Endothelial cell of umbilical vein (primary cell): ENCODE measurements at regions not wholly inside any gene's neighbourhood (a gene's known extent, or its start where the extent isn't known, plus 50 kb on each side); places are given as distances from the start of the nearest gene placed in this dataset.

Experiments
- BruUV-seq: library from RNA; stranded (reverse); fragments of 400-500 nt; replicated peaks from 2 replicates; lab custom pipeline; 2021; lab: Mats Ljungman, UMichigan
- CTCF ChIA-PET: fragments of 300-600, 350-600 bp; sonication (Branson Sonifier 250); formaldehyde crosslinking; loops from one replicate; lab custom pipeline; 2021; ENCODE audit warnings: antibody characterized with exemption, inconsistent platforms; lab: Charles Lee
- POLR2A ChIA-PET: fragments of 300-600, 350-600 bp; sonication (Branson Sonifier 250); formaldehyde crosslinking; loops from one replicate; lab custom pipeline; 2021; ENCODE audit warnings: antibody characterized with exemption, inconsistent platforms; lab: Charles Lee
- DNase-seq: peaks from one replicate; pipeline ENCODE4 v3.0.0-alpha.2; 2011; ENCODE audit warnings: low read depth, low spot score
- FAIRE-seq: peaks from 2 replicates; lab custom pipeline; 2011; peaks lifted over from hg19 to GRCh38; lab: Jason Lieb, UNC
- H2AFZ ChIP-seq: 2 replicates; pipeline ENCODE4 v1.6.0; 2012; ENCODE audit warnings: low read depth, low read length, control low read depth, inconsistent platforms
- H3K27ac ChIP-seq: 2 replicates; pipeline ENCODE4 v1.5.1; 2011; ENCODE audit warnings: low read depth, mild to moderate bottlenecking, control low read depth, low read length, moderate library complexity; ENCODE audit not compliant: insufficient read depth
- H3K27me3 ChIP-seq, 2 experiments: 2 replicates each; pipeline versions ENCODE4 v1.6.0 to v1.6.1; 2011; ENCODE audit warnings: low read length in 2 of 2, mixed read lengths in 1 of 2; ENCODE audit not compliant: control insufficient read depth in 2 of 2, insufficient read depth in 2 of 2
- H3K36me3 ChIP-seq, 2 experiments: 2 replicates in 1 of 2; 3 replicates in 1 of 2; pipeline ENCODE4 v1.5.1; 2011; ENCODE audit warnings: low read length in 2 of 2, mild to moderate bottlenecking in 1 of 2, moderate library complexity in 1 of 2; ENCODE audit not compliant: control insufficient read depth in 2 of 2, insufficient read depth in 2 of 2; ENCODE audit errors: extremely low read depth in 1 of 2
- H3K4me1 ChIP-seq: 3 replicates; pipeline ENCODE4 v1.5.1; 2011; ENCODE audit warnings: mild to moderate bottlenecking, low read length; ENCODE audit not compliant: control insufficient read depth, insufficient read depth; ENCODE audit errors: extremely low read depth
- H3K4me2 ChIP-seq: 2 replicates; pipeline ENCODE4 v1.6.1; 2011; ENCODE audit warnings: low read length, control low read depth, mixed read lengths; ENCODE audit not compliant: insufficient read depth
- H3K4me3 ChIP-seq, 3 experiments: fragments of 200-600 bp in 1 of 3; sonication (generic), shearing (Covaris generic) in 1 of 3; replicated peaks in 1 of 3; 2 replicates each; pipeline ENCODE4 v1.5.1; 2011 to 2016; ENCODE audit warnings: control low read depth in 3 of 3, low read length in 3 of 3, mild to moderate bottlenecking in 2 of 3, inconsistent platforms in 1 of 3, low read depth in 1 of 3, moderate library complexity in 1 of 3; ENCODE audit not compliant: insufficient read depth in 1 of 3
- H3K79me2 ChIP-seq: 2 replicates; pipeline ENCODE4 v1.6.0; 2012; ENCODE audit warnings: low read length, inconsistent platforms; ENCODE audit not compliant: control insufficient read depth, insufficient read depth
- H3K9ac ChIP-seq: replicated peaks from 2 replicates; pipeline ENCODE3; 2011; ENCODE audit warnings: low read length, control low read depth; ENCODE audit not compliant: insufficient read depth; ENCODE audit errors: extremely low read depth
- H3K9me1 ChIP-seq: replicated peaks from 3 replicates; pipeline ENCODE4 v1.6.0; 2011; ENCODE audit warnings: mild to moderate bottlenecking, low read length; ENCODE audit not compliant: control insufficient read depth, insufficient read depth; ENCODE audit errors: extremely low read depth
- H3K9me3 ChIP-seq: replicated peaks from 2 replicates; pipeline ENCODE4 v1.5.1; 2012; ENCODE audit warnings: low read length, inconsistent platforms; ENCODE audit not compliant: control insufficient read depth, insufficient read depth
- H4K20me1 ChIP-seq: replicated peaks from 2 replicates; pipeline ENCODE3; 2011; ENCODE audit warnings: mild to moderate bottlenecking, low read length; ENCODE audit not compliant: control insufficient read depth, insufficient read depth; ENCODE audit errors: extremely low read depth
- EZH2 ChIP-seq: IDR thresholded peaks from 2 replicates; pipeline ENCODE4 v1.6.1; 2012; ENCODE audit warnings: borderline replicate concordance, low read depth, mild to moderate bottlenecking, moderate library complexity, low read length, inconsistent platforms; ENCODE audit not compliant: severe bottlenecking
- FOS ChIP-seq: IDR thresholded peaks from 2 replicates; pipeline ENCODE4 v1.6.1; 2011; ENCODE audit warnings: mild to moderate bottlenecking, low read length, moderate library complexity, borderline replicate concordance; ENCODE audit not compliant: insufficient read depth
- GATA2 ChIP-seq: IDR thresholded peaks from 2 replicates; pipeline ENCODE4 v1.7.0; 2011; ENCODE audit warnings: low read depth, mild to moderate bottlenecking, moderate library complexity, mixed read lengths, low read length; ENCODE audit not compliant: insufficient read length, insufficient read depth
- JUN ChIP-seq: IDR thresholded peaks from 2 replicates; pipeline ENCODE4 v1.6.1; 2011; ENCODE audit warnings: borderline replicate concordance, low read depth; ENCODE audit not compliant: insufficient read length, insufficient read depth
- MYC ChIP-seq: IDR thresholded peaks from one replicate; pipeline ENCODE4 v1.6.1; 2011; ENCODE audit warnings: mild to moderate bottlenecking, low read depth, low read length
- POLR2A ChIP-seq: IDR thresholded peaks from 2 replicates; pipeline ENCODE4 v1.6.1; 2012; ENCODE audit warnings: low read depth, mild to moderate bottlenecking, control low read depth, low read length
- POLR2AphosphoS5 ChIP-seq: IDR thresholded peaks from 2 replicates; pipeline ENCODE4 v1.6.1; 2012; ENCODE audit warnings: low read depth, mild to moderate bottlenecking, control low read depth, low read length, moderate library complexity; ENCODE audit not compliant: insufficient read depth
- dilution Hi-C: fragments of 300-500 bp; cut with MboI; formaldehyde crosslinking; loops from one replicate; pipeline ENCODE4 v1.15.0; 2019; ENCODE audit warnings: low sequenced_read_pairs; ENCODE audit not compliant: extremely low pct_ligation_motif_present
- intact Hi-C: fragments of 100-400 bp; cut with micrococcal nuclease; formaldehyde crosslinking; loops from one replicate; pipeline ENCODE4 v1.10.0; 2022
- TF ChIP-seq, protein P1 (sequence below): IDR thresholded peaks from 2 replicates; pipeline ENCODE4 v1.6.1; 2011; ENCODE audit not compliant: insufficient read depth, insufficient read length
- TF ChIP-seq, protein P2 (sequence below), 2 donors: IDR thresholded peaks; 1 replicate in 1 of 2; 2 replicates in 1 of 2; pipeline ENCODE4 v1.5.1; 2011; ENCODE audit warnings: low read length in 2 of 2, mild to moderate bottlenecking in 2 of 2, moderate library complexity in 2 of 2, control low read depth in 1 of 2, inconsistent platforms in 1 of 2, low read depth in 1 of 2; ENCODE audit not compliant: insufficient read depth in 1 of 2; ENCODE audit errors: extremely low read depth in 1 of 2

DNA sequence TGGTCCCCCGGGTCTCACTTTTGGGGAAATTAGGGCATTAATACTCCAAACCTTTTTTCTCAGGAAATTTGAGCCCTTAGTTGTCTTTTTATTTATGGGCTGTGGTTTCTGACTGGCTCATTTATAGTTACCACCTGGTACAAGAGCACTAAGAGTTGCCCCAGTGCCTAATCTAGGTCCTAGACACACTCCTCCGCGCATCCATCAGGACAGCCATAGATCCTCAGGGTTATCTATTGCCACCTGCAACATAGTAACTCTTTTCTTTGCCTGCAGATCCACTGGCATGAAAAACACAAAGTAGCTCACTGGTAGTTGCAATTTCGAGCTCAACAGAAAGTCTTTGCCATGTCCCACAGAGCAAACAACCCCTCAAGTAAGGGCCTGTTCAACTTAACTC lies 576.4 kb upstream of the ROBO2 start:
- Histone ChIP-seq H4K20me1 (no peaks in the 10 kb centered on the region), H3K4me1 (no peaks in the 10 kb centered on the region), H2AFZ (no peak overlapping the region), H3K4me2 (no peak overlapping the region), H3K4me3 (no peak overlapping the region), H3K27ac (no peak overlapping the region), H3K9me3 (peaks cover 6% of the 10 kb centered on the region), H3K79me2 (no peaks in the 10 kb centered on the region), H3K36me3 (no peaks in the 10 kb centered on the region), H3K9ac (no peak overlapping the region), H3K27me3 (no peaks in the 10 kb centered on the region), H3K9me1 (no peaks in the 10 kb centered on the region)
- CTCF ChIA-PET: no interaction called here
- FAIRE-seq (no peak), DNase-seq (no peak)
- dilution Hi-C loops: no loop called here
- POLR2A ChIA-PET: no interaction called here
- BruUV-seq: no TSS peak
- TF ChIP-seq FOS: no peak
- TF ChIP-seq, protein P1, sequence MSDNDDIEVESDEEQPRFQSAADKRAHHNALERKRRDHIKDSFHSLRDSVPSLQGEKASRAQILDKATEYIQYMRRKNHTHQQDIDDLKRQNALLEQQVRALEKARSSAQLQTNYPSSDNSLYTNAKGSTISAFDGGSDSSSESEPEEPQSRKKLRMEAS: no peak
- TF ChIP-seq POLR2AphosphoS5: no peak
- no peak for TF ChIP-seq EZH2
- no peak for TF ChIP-seq GATA2
- no peak for TF ChIP-seq MYC
- intact Hi-C loops: no loop called here

DNA sequence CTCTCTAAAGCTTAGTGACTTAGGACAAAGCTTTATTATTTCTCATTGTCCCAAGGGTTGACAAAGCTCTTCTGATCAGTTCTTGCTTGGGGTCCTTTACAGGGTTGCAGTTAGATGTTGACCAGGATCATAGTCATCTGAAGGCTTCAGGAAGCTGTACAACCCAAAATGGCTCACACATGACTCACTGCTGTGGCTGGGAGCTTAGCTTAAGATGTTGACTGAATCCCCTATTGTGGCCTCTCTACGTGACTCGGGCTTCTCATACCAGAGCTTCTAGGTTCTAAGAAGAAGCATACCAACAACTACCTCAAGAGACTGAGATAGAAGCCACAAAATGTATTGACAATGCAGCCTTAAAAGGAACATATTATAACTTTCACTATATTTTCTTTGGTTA lies 569.6 kb upstream of the ROBO2 start:
- FAIRE-seq: no peak
- BruUV-seq: no TSS peak
- dilution Hi-C loops: no loop called here

More for the DNA sequence above, 569.6 kb upstream of the ROBO2 start:
- intact Hi-C loops: no loop called here
- Histone ChIP-seq H4K20me1 (no peaks in the 10 kb centered on the region), H3K4me1 (no peaks in the 10 kb centered on the region), H3K4me3 (no peak overlapping the region), H3K36me3 (no peaks in the 10 kb centered on the region), H3K9me3 (peaks cover 9% of the 10 kb centered on the region), H3K27ac (no peak overlapping the region), H3K9ac (no peak overlapping the region), H2AFZ (no peak overlapping the region), H3K27me3 (no peaks in the 10 kb centered on the region), H3K9me1 (no peaks in the 10 kb centered on the region), H3K79me2 (no peaks in the 10 kb centered on the region), H3K4me2 (no peak overlapping the region)
- CTCF ChIA-PET: no interaction called here
- DNase-seq: no peak
- TF ChIP-seq JUN (no peak), MYC (no peak), POLR2AphosphoS5 (no peak), FOS (no peak), POLR2A (no peak), GATA2 (no peak), EZH2 (no peak)
- TF ChIP-seq, protein P2, sequence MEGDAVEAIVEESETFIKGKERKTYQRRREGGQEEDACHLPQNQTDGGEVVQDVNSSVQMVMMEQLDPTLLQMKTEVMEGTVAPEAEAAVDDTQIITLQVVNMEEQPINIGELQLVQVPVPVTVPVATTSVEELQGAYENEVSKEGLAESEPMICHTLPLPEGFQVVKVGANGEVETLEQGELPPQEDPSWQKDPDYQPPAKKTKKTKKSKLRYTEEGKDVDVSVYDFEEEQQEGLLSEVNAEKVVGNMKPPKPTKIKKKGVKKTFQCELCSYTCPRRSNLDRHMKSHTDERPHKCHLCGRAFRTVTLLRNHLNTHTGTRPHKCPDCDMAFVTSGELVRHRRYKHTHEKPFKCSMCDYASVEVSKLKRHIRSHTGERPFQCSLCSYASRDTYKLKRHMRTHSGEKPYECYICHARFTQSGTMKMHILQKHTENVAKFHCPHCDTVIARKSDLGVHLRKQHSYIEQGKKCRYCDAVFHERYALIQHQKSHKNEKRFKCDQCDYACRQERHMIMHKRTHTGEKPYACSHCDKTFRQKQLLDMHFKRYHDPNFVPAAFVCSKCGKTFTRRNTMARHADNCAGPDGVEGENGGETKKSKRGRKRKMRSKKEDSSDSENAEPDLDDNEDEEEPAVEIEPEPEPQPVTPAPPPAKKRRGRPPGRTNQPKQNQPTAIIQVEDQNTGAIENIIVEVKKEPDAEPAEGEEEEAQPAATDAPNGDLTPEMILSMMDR (IDR thresholded peaks at IDR 0.05; ENCODE audit: extremely low read depth in 1 of 2, insufficient read depth in 1 of 2, low read depth in 1 of 2, low read length in 2 of 2): no peak
- TF ChIP-seq, protein P1: no peak
- POLR2A ChIA-PET: no interaction called here
